ENCODE measurements at regions not wholly inside any gene's neighbourhood (a gene's known extent, or its start where the extent isn't known, plus 50 kb on each side); places are given as distances from the start of the nearest gene placed in this dataset.

DNA sequence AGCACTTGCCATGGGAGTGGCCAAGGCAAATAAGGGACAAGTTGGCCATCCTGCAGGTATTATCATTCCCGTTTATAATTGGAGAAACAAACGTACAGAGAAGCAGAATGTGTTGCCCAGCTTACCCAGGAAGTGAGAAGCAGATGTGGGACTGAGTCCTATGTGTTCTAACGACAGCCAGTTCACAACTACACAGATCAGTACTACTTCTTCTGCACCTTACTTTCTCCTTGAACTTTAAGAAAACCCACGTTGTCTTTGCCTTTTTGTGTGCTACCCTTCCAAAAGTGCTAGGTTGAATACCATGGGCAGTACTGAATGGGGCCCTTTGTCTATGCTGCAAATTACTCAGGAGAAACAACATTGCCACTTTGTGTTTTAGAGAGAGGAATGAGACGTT, 62.8 kb upstream of the BLID start:
- H3K27ac ChIP-seq: no peak overlapping the region
- H3K4me1 ChIP-seq: peaks cover 0 to 4% of the 10 kb centered on the region in 2 donors
- DNase-seq (ENCODE audit: low spot score): no peak
- H3K27me3 ChIP-seq: no peaks in the 10 kb centered on the region
- no peaks in the 10 kb centered on the region for H3K36me3 ChIP-seq
- TF ChIP-seq, protein P1, sequence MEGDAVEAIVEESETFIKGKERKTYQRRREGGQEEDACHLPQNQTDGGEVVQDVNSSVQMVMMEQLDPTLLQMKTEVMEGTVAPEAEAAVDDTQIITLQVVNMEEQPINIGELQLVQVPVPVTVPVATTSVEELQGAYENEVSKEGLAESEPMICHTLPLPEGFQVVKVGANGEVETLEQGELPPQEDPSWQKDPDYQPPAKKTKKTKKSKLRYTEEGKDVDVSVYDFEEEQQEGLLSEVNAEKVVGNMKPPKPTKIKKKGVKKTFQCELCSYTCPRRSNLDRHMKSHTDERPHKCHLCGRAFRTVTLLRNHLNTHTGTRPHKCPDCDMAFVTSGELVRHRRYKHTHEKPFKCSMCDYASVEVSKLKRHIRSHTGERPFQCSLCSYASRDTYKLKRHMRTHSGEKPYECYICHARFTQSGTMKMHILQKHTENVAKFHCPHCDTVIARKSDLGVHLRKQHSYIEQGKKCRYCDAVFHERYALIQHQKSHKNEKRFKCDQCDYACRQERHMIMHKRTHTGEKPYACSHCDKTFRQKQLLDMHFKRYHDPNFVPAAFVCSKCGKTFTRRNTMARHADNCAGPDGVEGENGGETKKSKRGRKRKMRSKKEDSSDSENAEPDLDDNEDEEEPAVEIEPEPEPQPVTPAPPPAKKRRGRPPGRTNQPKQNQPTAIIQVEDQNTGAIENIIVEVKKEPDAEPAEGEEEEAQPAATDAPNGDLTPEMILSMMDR (IDR thresholded peaks at IDR 0.05): no peak
- no peaks in the 10 kb centered on the region for H3K9me3 ChIP-seq
- H3K4me3 ChIP-seq: no peak overlapping the region

DNA sequence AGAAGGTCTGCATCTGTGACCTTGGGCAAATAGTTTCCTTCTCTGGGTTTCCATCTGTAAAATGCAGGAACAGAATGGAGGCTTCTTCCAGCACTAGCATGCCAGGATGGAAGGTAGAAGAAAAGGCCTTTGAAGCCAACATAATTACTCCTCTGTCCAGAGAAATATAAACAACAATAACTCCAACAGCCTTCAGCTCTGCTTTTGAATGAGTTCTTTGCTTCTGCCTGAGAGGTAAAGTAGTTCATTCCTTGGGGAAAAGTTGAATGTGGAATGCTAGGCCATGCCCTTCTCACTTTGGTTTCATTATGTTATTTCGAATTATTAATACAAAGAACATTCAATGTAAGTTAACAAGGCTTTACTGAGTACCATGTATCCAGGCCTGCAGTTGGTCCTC, 61.2 kb upstream of the BLID start:
- H3K4me1 ChIP-seq: peaks cover 0 to 4% of the 10 kb centered on the region in 2 donors
- no peaks in the 10 kb centered on the region for H3K9me3 ChIP-seq
- H3K36me3 ChIP-seq: no peaks in the 10 kb centered on the region
- H3K4me3 ChIP-seq: no peak overlapping the region
- DNase-seq (ENCODE audit: low spot score): no peak
- TF ChIP-seq, protein P1 (IDR thresholded peaks at IDR 0.05): no peak
- H3K27me3 ChIP-seq: no peaks in the 10 kb centered on the region
- no peak overlapping the region for H3K27ac ChIP-seq

DNA sequence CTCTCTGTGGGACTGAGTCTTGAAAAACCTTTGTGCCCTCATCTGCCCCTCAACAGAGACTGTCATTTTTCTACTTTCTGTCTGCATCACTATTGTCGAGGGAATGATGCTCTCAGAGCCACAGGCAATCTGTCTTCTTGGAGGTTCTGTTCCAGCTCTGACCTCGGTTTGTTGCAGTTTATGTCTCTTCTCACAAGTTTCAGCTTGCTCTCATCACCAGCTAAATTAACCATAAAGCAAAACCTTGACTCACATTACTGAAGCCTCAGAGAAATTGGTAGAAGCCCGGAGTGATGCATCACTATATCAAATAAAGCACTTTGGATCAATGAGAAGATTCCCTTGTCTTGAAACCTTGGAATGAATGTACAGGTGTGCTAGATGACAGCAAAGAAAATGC, 60.6 kb upstream of the BLID start:
- TF ChIP-seq, protein P1 (IDR thresholded peaks at IDR 0.05): no peak
- peaks cover 0 to 4% of the 10 kb centered on the region in 2 donors for H3K4me1 ChIP-seq
- no peak overlapping the region for H3K27ac ChIP-seq
- no peaks in the 10 kb centered on the region for H3K9me3 ChIP-seq
- no peaks in the 10 kb centered on the region for H3K27me3 ChIP-seq
- H3K36me3 ChIP-seq: no peaks in the 10 kb centered on the region
- DNase-seq (ENCODE audit: low spot score): no peak
- no peak overlapping the region for H3K4me3 ChIP-seq

DNA sequence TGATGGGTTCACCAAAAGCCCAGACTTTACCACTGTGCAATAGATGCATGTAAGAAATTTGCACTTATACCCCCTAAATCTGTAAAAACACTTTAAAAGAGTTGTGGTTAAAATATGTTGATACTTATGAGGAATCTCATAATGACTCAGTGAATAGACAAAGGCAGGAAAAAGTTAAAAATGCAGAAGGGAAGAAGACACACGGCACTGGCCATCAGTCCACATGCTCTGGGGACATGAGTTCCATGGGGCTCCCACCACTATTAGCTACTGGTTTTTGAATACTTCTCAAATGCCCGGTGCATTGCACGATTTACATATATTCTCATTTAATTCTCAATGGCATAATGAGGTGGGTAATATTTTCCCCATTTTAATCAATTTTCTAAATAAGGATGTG, 59.3 kb upstream of the BLID start:
- Histone ChIP-seq H3K36me3 (no peaks in the 10 kb centered on the region), H3K27me3 (no peaks in the 10 kb centered on the region), H3K27ac (no peak overlapping the region), H3K4me1 (peaks cover 0 to 4% of the 10 kb centered on the region in 2 donors), H3K4me3 (no peak overlapping the region), H3K9me3 (no peaks in the 10 kb centered on the region)
- TF ChIP-seq, protein P1 (IDR thresholded peaks at IDR 0.05): no peak
- DNase-seq (ENCODE audit: low spot score): no peak

DNA sequence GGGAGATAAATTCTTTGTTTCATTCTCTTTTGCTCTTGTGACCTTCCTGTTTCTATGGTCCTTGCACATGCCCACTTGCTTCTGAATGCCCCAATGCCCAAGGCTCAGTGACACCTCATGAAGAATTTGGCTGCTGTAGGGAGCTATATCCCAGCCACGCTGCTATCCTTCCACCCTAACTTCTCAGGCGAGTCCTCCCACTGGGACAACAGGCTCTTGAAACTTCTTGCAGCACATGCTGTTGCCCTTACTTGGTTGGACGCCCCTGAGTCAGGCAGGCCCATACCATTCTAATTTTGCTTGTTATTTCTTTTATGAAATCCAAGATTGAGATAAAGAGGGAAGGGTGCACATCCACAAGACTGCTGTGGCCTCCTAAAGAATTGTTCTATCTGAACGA, 57.6 kb upstream of the BLID start:
- no peaks in the 10 kb centered on the region for H3K4me1 ChIP-seq
- H3K9me3 ChIP-seq: no peaks in the 10 kb centered on the region
- TF ChIP-seq, protein P1 (IDR thresholded peaks at IDR 0.05): no peak
- no peak overlapping the region for H3K4me3 ChIP-seq
- H3K36me3 ChIP-seq: no peaks in the 10 kb centered on the region
- H3K27me3 ChIP-seq: no peaks in the 10 kb centered on the region
- H3K27ac ChIP-seq: no peak overlapping the region
- no peak for DNase-seq (ENCODE audit: low spot score)

DNA sequence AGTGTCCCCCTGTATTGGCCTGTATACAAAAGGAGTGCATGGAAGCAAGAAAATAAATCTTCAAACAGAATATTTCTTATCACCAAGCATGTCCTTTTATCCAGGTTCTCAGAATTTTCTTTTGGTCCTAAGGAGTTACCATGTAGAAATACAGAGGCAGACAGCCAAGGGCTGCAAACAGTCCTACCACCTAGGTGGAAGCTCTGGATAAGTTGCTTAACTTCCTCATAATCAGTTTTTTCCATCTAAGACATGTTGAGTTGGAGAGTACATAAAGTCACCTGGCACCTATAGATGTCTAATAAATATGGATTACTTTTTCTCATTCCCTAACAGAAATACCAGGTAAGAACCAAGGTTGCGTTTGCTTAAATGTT, 57.0 kb upstream of the BLID start:
- TF ChIP-seq, protein P1 (IDR thresholded peaks at IDR 0.05): no peak
- Histone ChIP-seq H3K9me3 (no peaks in the 10 kb centered on the region), H3K4me3 (no peak overlapping the region), H3K27me3 (no peaks in the 10 kb centered on the region), H3K27ac (no peak overlapping the region), H3K4me1 (no peaks in the 10 kb centered on the region), H3K36me3 (no peaks in the 10 kb centered on the region)
- DNase-seq (ENCODE audit: low spot score): no peak
